ENCODE measurements at regions not wholly inside any gene's neighbourhood (a gene's known extent, or its start where the extent isn't known, plus 50 kb on each side); places are given as distances from the start of the nearest gene placed in this dataset.
"Not testable (repeated sequence)": the region's sequence is repeated elsewhere in the genome, so short reads cannot be mapped to it uniquely, and the experiment has no call there.

DNA sequence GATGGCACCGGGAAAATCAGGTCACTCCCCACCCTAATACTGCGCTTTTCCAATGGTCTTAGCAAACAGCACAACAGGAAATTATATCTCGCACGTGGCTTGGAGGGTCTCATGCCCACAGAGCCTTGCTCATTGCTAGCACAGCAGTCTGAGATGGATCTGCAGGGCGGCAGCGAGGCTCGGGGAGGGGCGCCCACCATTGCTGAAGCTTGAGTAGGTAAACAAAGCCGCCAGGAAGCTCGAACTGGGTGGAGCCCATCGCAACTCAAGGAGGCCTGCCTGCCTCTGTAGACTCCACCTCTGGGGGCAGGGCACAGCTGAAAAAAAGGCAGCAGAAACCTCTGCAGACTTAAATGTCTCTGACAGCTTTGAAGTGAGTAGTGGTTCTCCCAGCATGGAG lies 901.4 kb downstream of the TBC1D32 start:
- H3K36me3 Mint-ChIP-seq; H3K4me3 Mint-ChIP-seq; H3K9me3 Mint-ChIP-seq; H3K27ac Mint-ChIP-seq; H3K4me1 Mint-ChIP-seq; ATAC-seq (ENCODE audit: low read depth); H3K27me3 Mint-ChIP-seq; DNase-seq (ENCODE audit: low spot score in 2 of 2): not testable (repeated sequence)

- no peaks in the 10 kb centered on the region for H3K27me3 Mint-ChIP-seq
- H3K4me3 Mint-ChIP-seq: no peak overlapping the region
- peaks cover 3% of the 10 kb centered on the region for H3K9me3 Mint-ChIP-seq
- H3K36me3 Mint-ChIP-seq: no peaks in the 10 kb centered on the region
- ATAC-seq (ENCODE audit: low read depth) (no peak), DNase-seq (ENCODE audit: low spot score in 2 of 2) (no peak)
- no peak overlapping the region for H3K27ac Mint-ChIP-seq
- H3K4me1 Mint-ChIP-seq: no peaks in the 10 kb centered on the region
Measured at GRCh38 chr6:120431841-120432240, 902.4 kb downstream of the TBC1D32 start.

GRCh38 chr6:120411394-120411793 lies 922.9 kb downstream of the TBC1D32 start:
- Mint-ChIP-seq H3K36me3 (no peaks in the 10 kb centered on the region), H3K27me3 (no peaks in the 10 kb centered on the region), H3K9me3 (no peaks in the 10 kb centered on the region), H3K4me1 (no peaks in the 10 kb centered on the region), H3K27ac (no peak overlapping the region), H3K4me3 (no peak overlapping the region)
- no peak for ATAC-seq (ENCODE audit: low read depth)
- DNase-seq (ENCODE audit: low spot score in 2 of 2): no peak

DNA sequence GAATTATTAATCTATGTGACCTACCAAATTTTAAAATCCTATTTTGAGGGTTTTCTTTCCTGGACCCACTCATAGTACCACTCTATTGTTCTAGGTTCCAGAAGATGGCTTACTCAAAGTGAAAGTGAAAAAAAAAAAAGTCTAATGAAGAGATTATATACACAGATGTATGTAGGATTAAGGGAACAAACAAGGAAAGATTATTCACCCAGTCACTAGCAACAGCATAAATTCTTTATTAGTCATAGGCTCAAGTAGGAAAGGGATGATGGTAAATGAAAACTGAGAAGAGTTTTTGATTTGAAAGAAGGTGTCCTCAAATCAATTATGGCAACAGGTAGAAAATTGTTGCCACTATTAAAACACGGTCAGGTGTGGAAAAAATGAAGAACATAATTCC lies 923.7 kb downstream of the TBC1D32 start:
- ATAC-seq (ENCODE audit: low read depth) (no peak), DNase-seq (ENCODE audit: low spot score in 2 of 2) (no peak)
- H3K27ac Mint-ChIP-seq: no peak overlapping the region
- H3K9me3 Mint-ChIP-seq: no peaks in the 10 kb centered on the region
- H3K27me3 Mint-ChIP-seq: no peaks in the 10 kb centered on the region
- H3K36me3 Mint-ChIP-seq: no peaks in the 10 kb centered on the region
- no peaks in the 10 kb centered on the region for H3K4me1 Mint-ChIP-seq
- H3K4me3 Mint-ChIP-seq: no peak overlapping the region

DNA sequence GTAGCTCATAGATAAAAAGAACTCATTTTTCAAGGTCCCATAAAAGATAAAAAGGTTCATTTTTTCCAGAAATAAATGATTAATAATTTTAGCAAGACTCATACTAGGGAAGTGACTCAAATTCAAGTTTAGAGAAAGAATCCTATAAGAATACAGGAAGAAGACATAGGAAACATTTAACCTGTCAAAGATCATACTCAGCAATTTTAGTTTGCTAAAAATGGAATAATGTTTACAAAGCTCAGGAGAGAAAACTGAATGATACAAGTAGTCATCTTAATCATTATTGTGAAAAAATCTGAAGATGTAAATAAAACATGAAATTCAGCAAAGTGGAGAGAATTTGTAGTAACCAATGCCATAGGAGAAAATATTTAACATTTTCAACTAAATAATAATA lies 926.6 kb downstream of the TBC1D32 start:
- no peak overlapping the region for H3K27ac Mint-ChIP-seq
- H3K4me3 Mint-ChIP-seq: no peak overlapping the region
- DNase-seq (ENCODE audit: low spot score in 2 of 2) (no peak), ATAC-seq (ENCODE audit: low read depth) (no peak)
- no peaks in the 10 kb centered on the region for H3K27me3 Mint-ChIP-seq
- no peaks in the 10 kb centered on the region for H3K9me3 Mint-ChIP-seq
- H3K4me1 Mint-ChIP-seq: no peaks in the 10 kb centered on the region
- no peaks in the 10 kb centered on the region for H3K36me3 Mint-ChIP-seq

GRCh38 chr6:120405947-120406346 lies 928.3 kb downstream of the TBC1D32 start:
- ATAC-seq (ENCODE audit: low read depth): no peak
- H3K9me3 Mint-ChIP-seq: no peaks in the 10 kb centered on the region
- no peak for DNase-seq (ENCODE audit: low spot score in 2 of 2)
- no peaks in the 10 kb centered on the region for H3K4me1 Mint-ChIP-seq
- no peaks in the 10 kb centered on the region for H3K27me3 Mint-ChIP-seq
- H3K27ac Mint-ChIP-seq: no peak overlapping the region
- H3K4me3 Mint-ChIP-seq: no peak overlapping the region
- H3K36me3 Mint-ChIP-seq: no peaks in the 10 kb centered on the region

GRCh38 chr6:120395784-120396183 lies 938.5 kb downstream of the TBC1D32 start:
- DNase-seq (ENCODE audit: low spot score in 2 of 2): no peak
- Mint-ChIP-seq H3K27me3 (no peaks in the 10 kb centered on the region), H3K4me3 (no peak overlapping the region), H3K4me1 (no peaks in the 10 kb centered on the region), H3K36me3 (no peaks in the 10 kb centered on the region), H3K9me3 (no peaks in the 10 kb centered on the region), H3K27ac (no peak overlapping the region)
- ATAC-seq (ENCODE audit: low read depth): no peak

DNA sequence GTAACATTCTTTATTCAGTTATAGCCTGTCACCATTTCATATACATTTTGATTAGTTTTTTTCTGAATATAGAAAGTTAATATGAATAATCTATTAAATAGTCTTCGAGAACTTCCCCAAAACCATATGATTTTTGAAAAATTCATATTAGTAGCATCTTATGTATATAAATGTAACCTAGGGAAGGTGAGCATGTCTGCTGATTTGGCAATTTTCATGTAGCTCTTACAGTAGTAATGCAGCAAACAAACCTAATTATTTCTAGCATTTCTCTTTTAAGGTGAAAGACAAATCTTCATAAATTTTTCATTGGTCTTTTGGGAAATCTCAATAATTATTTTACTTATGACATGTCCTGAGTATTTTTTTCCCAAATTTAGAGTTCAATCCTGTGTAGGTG lies 939.0 kb downstream of the TBC1D32 start:
- Mint-ChIP-seq H3K9me3 (no peaks in the 10 kb centered on the region), H3K4me1 (no peaks in the 10 kb centered on the region), H3K36me3 (no peaks in the 10 kb centered on the region), H3K27me3 (no peaks in the 10 kb centered on the region), H3K4me3 (no peak overlapping the region), H3K27ac (no peak overlapping the region)
- DNase-seq (ENCODE audit: low spot score in 2 of 2) (no peak), ATAC-seq (ENCODE audit: low read depth) (no peak)

DNA sequence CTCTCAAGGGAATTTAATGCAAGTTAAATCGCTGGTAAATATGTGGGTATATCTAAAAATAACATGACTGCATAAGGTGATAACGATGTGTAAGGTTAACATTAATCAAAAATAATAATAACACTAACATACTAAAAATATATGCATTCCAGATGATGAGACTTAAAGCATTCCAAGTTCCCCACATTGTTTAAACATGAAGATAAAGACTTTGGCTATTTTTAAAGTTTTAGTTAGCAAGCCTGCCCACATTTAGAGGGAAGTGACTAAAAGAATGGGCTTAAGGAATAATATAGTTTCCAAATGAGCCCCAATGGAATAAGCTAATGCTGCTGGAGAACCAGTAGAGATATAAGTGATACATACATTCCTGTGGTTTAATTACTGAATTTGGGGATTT lies 941.3 kb downstream of the TBC1D32 start:
- Mint-ChIP-seq H3K27me3 (no peaks in the 10 kb centered on the region), H3K36me3 (no peaks in the 10 kb centered on the region), H3K4me1 (no peaks in the 10 kb centered on the region), H3K4me3 (no peak overlapping the region), H3K27ac (no peak overlapping the region), H3K9me3 (no peaks in the 10 kb centered on the region)
- ATAC-seq (ENCODE audit: low read depth) (no peak), DNase-seq (ENCODE audit: low spot score in 2 of 2) (no peak)

- Mint-ChIP-seq H3K4me1 (no peaks in the 10 kb centered on the region), H3K27ac (no peak overlapping the region), H3K27me3 (no peaks in the 10 kb centered on the region), H3K4me3 (no peak overlapping the region), H3K36me3 (no peaks in the 10 kb centered on the region), H3K9me3 (no peaks in the 10 kb centered on the region)
- ATAC-seq (ENCODE audit: low read depth) (no peak), DNase-seq (ENCODE audit: low spot score in 2 of 2) (no peak)
Measured at GRCh38 chr6:120384671-120385070, 949.6 kb downstream of the TBC1D32 start.

DNA sequence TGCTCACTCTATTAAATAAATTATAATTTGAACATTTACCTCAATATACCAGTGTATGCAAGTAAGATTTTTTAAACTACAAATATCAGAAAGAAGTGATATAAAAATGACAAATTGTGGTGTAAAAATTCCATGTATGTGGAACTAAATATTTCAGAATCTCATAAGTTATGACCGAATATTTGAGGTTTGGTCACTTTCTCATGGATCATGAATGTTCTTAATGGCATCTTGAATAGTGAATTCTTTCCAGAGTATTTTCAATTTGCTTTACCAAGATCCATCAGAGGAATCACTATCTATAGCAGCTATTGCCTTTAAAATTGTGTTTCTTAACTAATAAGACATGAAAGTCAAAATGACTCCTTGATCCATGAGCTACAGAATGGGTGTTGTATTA lies 950.6 kb downstream of the TBC1D32 start:
- ATAC-seq (ENCODE audit: low read depth) (no peak), DNase-seq (ENCODE audit: low spot score in 2 of 2) (no peak)
- Mint-ChIP-seq H3K27ac (no peak overlapping the region), H3K4me3 (no peak overlapping the region), H3K9me3 (no peaks in the 10 kb centered on the region), H3K36me3 (no peaks in the 10 kb centered on the region), H3K27me3 (no peaks in the 10 kb centered on the region), H3K4me1 (no peaks in the 10 kb centered on the region)

DNA sequence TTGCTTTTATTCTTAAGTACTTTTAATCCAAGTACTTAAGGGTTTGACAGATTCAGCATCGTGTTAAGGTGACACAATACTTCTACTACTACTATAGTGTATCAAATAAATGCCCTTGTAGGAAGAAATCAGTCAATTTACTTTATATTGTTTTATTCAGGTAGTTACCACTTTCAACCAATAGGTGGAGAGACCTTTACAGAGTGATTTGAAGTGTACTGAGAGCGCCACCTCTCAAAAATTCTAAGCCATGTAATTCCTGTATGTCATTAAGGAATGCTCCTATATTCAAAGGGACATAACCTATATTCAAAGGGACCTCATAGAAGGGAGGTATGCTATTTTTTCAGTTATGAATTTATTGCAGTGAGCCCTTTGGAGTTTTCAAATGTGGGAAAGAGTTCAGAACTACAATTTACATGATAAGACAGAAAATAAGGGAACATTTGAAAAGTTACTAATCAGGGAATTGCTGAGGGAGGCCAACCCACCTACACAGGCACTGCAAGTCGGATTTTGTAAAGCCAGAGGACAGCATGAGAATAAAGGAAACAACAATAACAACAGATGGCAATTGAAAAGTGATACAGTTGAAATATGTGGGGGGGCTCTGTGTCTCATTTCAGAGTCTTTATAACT lies 955.6 kb downstream of the TBC1D32 start:
- Mint-ChIP-seq H3K4me1 (no peaks in the 10 kb centered on the region), H3K27me3 (no peaks in the 10 kb centered on the region), H3K9me3 (no peaks in the 10 kb centered on the region), H3K27ac (no peak overlapping the region), H3K36me3 (no peaks in the 10 kb centered on the region), H3K4me3 (no peak overlapping the region)
- peak; percentile 66 for ATAC-seq (ENCODE audit: low read depth)
- DNase-seq (ENCODE audit: low spot score in 2 of 2): peak in 1 of 2 donors; percentile 12

DNA sequence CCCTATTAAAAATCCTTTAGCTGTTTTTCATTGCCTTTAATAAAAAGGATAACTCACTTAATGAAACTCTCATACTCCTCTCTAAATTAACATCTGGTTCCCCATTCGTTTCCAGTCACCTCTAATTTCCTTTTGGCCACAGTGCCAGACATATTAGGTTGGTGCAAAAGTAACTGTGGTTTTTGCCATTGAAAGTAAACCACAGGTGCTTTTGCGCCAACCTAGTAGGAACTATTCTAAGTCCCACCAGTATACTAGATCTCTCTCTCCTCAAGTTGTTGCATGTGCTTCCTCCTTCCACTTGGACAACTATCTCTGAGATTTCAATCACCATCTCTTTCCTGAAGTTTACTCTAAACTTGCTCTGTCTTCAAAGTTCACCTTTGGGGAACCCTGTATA lies 961.1 kb downstream of the TBC1D32 start:
- no peak overlapping the region for H3K4me3 Mint-ChIP-seq
- DNase-seq (ENCODE audit: low spot score in 2 of 2) (no peak), ATAC-seq (ENCODE audit: low read depth) (no peak)
- H3K9me3 Mint-ChIP-seq: no peaks in the 10 kb centered on the region
- no peaks in the 10 kb centered on the region for H3K36me3 Mint-ChIP-seq
- H3K27me3 Mint-ChIP-seq: no peaks in the 10 kb centered on the region
- H3K27ac Mint-ChIP-seq: no peak overlapping the region
- no peaks in the 10 kb centered on the region for H3K4me1 Mint-ChIP-seq

- Mint-ChIP-seq H3K4me3 (no peak overlapping the region), H3K27ac (no peak overlapping the region), H3K9me3 (peaks cover 7% of the 10 kb centered on the region), H3K4me1 (no peaks in the 10 kb centered on the region), H3K36me3 (no peaks in the 10 kb centered on the region), H3K27me3 (no peaks in the 10 kb centered on the region)
- ATAC-seq (ENCODE audit: low read depth): no peak
- DNase-seq (ENCODE audit: low spot score in 2 of 2): no peak
Measured at GRCh38 chr6:120363429-120363828, 970.9 kb downstream of the TBC1D32 start.

DNA sequence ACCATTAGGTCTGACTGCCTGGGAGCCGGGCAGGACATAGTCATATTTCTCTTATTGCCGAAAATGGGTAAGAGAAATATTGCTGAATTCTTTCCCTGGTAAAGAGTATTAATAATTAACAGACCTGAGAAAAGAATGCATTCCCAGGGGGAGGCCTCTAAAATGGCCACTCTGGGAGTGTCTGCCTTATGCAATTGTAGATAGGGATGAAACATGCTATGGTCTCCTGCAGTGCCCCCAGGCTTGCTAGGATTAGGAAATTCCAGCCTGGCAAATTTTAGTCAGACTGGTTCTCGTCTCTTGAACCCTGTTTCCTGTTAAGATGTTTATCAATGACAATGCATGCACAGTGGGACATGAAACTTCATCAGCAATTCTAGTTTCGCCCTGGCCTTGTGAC lies 975.7 kb downstream of the TBC1D32 start:
- H3K4me1 Mint-ChIP-seq; ATAC-seq (ENCODE audit: low read depth); H3K27me3 Mint-ChIP-seq; H3K36me3 Mint-ChIP-seq; H3K4me3 Mint-ChIP-seq; DNase-seq (ENCODE audit: low spot score in 2 of 2); H3K27ac Mint-ChIP-seq: not testable (repeated sequence)
- peaks cover 10% of the 10 kb centered on the region for H3K9me3 Mint-ChIP-seq

Data from memory B cell (primary cell).